ENCODE measurements at regions not wholly inside any gene's neighbourhood (a gene's known extent, or its start where the extent isn't known, plus 50 kb on each side); places are given as distances from the start of the nearest gene placed in this dataset.

DNA sequence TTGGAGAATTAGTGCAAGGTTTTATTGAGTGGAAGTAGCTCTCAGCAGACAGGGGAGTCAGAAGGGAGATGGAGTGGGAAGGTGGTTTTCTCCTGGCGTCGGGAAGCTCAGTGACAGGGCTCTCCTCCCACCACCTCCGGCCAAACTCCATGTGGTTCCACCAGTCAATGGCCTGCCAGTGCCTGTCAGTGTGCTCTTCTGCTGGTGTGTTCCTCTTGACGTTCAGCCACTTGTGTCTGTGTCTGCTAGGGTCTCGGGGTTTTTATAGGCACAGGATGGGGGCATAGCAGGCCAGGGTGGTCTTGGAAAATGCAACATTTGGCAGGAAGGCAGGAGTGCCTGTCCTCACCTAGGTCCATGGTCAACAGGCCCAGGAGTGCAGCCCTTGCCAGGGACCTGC lies 506.7 kb upstream of the KIF2B start:
- H3K27ac ChIP-seq = no peak overlapping the region

DNA sequence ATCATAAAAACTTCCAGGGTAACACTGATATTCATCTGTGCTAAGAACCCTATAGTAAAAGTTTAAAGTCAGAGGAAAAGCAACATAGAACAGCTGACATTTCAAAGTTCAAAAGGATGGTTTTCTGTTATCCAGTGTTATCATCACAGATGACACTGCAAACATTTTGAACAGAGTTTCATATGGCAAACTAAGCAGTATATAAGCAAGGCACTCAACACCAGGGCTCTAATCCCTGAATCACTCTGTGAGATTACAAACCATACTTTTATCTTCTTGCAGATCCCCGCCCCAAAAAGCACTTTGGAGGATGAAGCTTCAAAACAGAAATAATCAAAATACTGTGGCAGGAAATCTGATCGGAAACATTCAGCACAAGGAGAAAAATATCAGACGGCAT lies 508.2 kb upstream of the KIF2B start:
- H3K27ac ChIP-seq = no peak overlapping the region
- no peak for TF ChIP-seq CTCF (conservative IDR thresholded peaks at IDR 0.05)

More for the DNA sequence above, 506.7 kb upstream of the KIF2B start:
- no peak for TF ChIP-seq CTCF (conservative IDR thresholded peaks at IDR 0.05)

DNA sequence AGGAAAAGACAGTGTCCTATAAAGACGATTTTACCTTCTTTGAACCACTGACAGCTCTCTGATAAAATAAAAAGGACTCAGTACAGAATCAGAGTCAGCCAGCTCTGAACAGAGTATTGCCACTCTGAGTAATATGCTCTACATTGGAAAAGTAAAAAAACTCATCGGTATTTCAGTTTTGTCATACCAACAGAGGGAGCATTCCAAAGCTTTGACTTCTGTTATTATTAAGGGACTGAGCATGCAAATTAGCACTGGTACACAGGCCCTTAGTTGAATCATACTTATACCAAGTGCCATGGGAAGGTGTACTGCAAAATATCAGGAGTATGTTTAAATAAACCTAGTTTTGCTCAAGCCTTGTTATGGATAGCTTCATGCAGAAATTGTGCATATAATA lies 509.0 kb upstream of the KIF2B start:
- peak; percentile 28 for TF ChIP-seq CTCF (conservative IDR thresholded peaks at IDR 0.05)

DNA sequence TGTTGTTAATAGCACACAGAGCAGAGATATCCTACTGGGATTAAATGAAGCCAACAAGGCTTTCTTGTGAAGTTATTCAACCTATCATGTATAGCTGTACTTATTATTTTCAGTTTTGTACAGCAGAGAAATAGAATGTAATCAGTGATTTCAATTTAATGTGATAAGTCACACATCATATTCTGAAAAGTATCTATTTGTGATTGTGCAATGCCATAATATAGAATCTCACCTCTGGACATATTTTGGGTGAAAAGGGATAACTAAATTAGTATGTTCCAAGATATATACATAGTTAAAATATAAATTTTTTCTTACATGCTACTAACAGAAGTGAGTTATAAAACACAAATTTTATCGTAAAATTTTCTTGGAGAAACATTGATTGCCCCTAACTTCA lies 544.3 kb upstream of the KIF2B start:
- TF ChIP-seq CTCF (conservative IDR thresholded peaks at IDR 0.05) = no peak

More for the DNA sequence above, 509.0 kb upstream of the KIF2B start:
- H3K27ac ChIP-seq = no peak overlapping the region

DNA sequence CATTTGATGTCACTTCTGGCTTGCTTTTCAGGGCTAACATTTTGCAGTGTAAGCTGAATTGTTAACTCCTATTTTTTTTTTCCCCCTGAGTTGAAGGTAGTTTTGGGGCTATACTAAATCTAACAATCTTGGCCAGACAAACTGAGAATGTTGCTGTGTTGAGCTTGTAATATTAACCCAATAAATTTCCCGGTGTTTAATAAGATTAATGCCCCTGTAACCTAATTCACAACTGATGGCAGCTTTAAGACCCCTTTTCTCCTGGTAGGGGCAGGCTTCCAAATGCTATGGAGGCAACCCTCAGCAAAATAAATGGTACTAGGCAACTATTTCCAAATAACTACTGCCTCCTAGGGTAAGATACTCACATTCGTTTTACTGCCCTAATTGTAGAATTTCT lies 549.6 kb upstream of the KIF2B start:
- no peak for TF ChIP-seq CTCF (conservative IDR thresholded peaks at IDR 0.05)

More for the DNA sequence above, 544.3 kb upstream of the KIF2B start:
- no peak overlapping the region for H3K27ac ChIP-seq

GRCh38 chr17:53270936-53271335 lies 551.8 kb upstream of the KIF2B start:
- TF ChIP-seq CTCF (conservative IDR thresholded peaks at IDR 0.05) = no peak

More for the DNA sequence above, 549.6 kb upstream of the KIF2B start:
- no peak overlapping the region for H3K27ac ChIP-seq

GRCh38 chr17:53264730-53265129 lies 558.0 kb upstream of the KIF2B start:
- TF ChIP-seq CTCF (conservative IDR thresholded peaks at IDR 0.05) = no peak
- no peak overlapping the region for H3K27ac ChIP-seq

More at GRCh38 chr17:53270936-53271335, 551.8 kb upstream of the KIF2B start:
- H3K27ac ChIP-seq = no peak overlapping the region
